GM12864 (cell line): ENCODE measurements at regions not wholly inside any gene's neighbourhood (a gene's known extent, or its start where the extent isn't known, plus 50 kb on each side); places are given as distances from the start of the nearest gene placed in this dataset.

ENCODE experiments used
- DNase-seq: peaks from one replicate; pipeline ENCODE4 v3.0.0-alpha.2; 2011; ENCODE audit warnings: low read depth
- H3K4me3 ChIP-seq: 2 replicates; pipeline ENCODE4 v1.5.1; 2011; ENCODE audit warnings: mild to moderate bottlenecking, low read depth, low read length, control low read depth
- CTCF ChIP-seq: IDR thresholded peaks from 2 replicates; pipeline ENCODE4 v1.5.1; 2011; ENCODE audit warnings: low read depth, mild to moderate bottlenecking, moderate library complexity, low read length, control low read depth, inconsistent platforms; ENCODE audit errors: missing control alignments

DNA sequence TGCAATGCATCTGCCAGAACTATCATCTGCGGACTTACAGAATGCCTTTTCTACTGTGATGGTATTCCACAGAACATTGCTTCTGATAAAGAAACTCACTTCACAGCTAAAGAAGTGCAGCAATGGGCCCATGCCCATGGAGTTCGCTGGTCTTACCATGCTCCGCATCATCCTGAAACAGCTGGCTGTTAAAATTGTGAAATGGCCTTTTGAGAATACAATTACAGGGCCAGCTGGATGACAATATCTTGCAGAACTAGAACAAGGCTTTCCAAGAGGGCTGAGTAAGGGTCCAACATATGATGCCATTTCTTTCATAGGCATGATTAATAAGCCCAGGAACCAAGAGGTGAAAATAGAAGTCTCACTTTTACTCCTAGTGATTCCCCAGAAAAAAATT is 104.1 kb upstream of the ADCY1 start:
- H3K4me3 ChIP-seq: no peak overlapping the region
- no peak for DNase-seq
- no peak for TF ChIP-seq CTCF

DNA sequence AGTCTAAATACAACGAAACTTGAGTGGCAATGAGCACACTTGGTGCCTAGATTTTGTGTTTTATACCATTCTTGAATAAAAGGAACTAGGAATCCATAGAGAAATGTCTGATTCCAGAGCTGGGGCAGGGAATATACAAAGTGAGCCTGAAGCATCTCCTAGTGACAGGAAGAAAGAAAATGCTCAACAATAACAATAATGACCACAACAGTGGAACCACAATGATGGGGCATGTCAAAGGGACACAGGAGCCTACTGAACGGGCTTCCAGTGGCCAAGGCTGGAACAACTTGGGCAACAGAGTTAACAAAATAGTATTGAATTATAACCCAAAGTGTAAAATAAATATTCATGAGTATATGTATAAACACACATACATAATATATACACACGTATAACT is 94.4 kb upstream of the ADCY1 start:
- TF ChIP-seq CTCF: no peak
- DNase-seq: no peak
- no peak overlapping the region for H3K4me3 ChIP-seq

GRCh38 chr7:45482451-45482850 is 91.7 kb upstream of the ADCY1 start:
- H3K4me3 ChIP-seq: no peak overlapping the region
- no peak for DNase-seq
- no peak for TF ChIP-seq CTCF

DNA sequence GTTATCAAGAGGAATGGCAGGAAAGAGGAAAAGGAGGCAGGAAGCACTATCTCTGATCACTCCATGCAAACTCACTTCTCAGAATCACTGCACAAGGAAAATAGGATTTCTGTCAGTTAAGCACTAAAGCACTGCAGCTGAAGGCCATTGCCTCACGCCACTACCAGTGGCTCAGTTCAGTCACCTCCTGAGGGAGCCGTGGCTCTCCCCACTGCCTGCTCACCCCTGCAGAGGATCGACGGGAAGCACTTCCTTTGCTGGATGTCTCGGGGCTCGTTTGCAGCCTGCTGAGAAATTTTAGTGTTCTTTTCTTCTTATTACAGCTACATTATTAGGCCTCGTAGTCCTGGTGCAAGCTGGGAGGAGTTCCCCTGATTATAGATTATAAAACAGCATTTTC is 90.1 kb upstream of the ADCY1 start:
- TF ChIP-seq CTCF: no peak
- no peak for DNase-seq
- H3K4me3 ChIP-seq: no peak overlapping the region

DNA sequence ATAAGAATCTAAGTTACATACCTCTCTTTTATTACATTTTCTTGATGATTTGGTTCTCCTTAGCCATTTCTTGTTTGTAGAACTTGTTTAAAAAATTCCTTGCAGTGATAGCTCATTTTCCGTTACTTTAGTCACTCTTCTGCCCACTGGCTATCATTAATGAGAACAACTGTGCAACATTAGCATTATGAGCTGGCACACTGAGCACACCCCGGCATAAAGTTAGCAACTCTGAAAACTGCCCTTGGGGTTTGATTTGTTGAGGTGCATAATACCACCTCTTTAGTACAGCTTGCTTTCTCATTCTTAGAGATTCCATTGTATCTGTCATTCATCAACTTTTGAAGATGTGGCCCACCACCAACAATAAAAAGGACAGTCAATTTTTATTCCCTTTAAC is 87.6 kb upstream of the ADCY1 start:
- TF ChIP-seq CTCF: no peak

GRCh38 chr7:45494885-45495284 is 79.3 kb upstream of the ADCY1 start:
- no peak for DNase-seq
- H3K4me3 ChIP-seq: no peak overlapping the region
- TF ChIP-seq CTCF: no peak

More for the DNA sequence above, 87.6 kb upstream of the ADCY1 start:
- H3K4me3 ChIP-seq: no peak overlapping the region
- DNase-seq: no peak

- DNase-seq: no peak
- no peak for TF ChIP-seq CTCF
- no peak overlapping the region for H3K4me3 ChIP-seq
Observed at GRCh38 chr7:45495618-45496017, 78.5 kb upstream of the ADCY1 start.
